HCT116 (cell line): ENCODE measurements at regions not wholly inside any gene's neighbourhood (a gene's known extent, or its start where the extent isn't known, plus 50 kb on each side); places are given as distances from the start of the nearest gene placed in this dataset.

Experiments
- ATAC-seq: fragments of 200-7000 bp; cut with Tn5 transposase; 2 replicates; pipeline ENCODE4 v1.9.1; 2020; ENCODE audit warnings: mild to moderate bottlenecking, moderate library complexity
- BruUV-seq: library from RNA; stranded (reverse); fragments of 400-500 nt; replicated peaks from 2 replicates; lab custom pipeline; 2021; lab: Mats Ljungman, UMichigan
- CTCF ChIA-PET: fragments of 300-600 bp; sonication (Branson Sonifier 250); formaldehyde crosslinking; loops from one replicate; lab custom pipeline; 2021; ENCODE audit warnings: antibody characterized with exemption; lab: Charles Lee
- POLR2A ChIA-PET: fragments of 300-600, 350-600 bp; sonication (Branson Sonifier 250); formaldehyde crosslinking; loops from one replicate; lab custom pipeline; 2021; ENCODE audit warnings: antibody characterized with exemption; lab: Charles Lee
- RAD21 ChIA-PET, 2 experiments: fragments of 300-600 bp; sonication (Branson Sonifier 250); formaldehyde crosslinking; loops; one replicate each; lab custom pipeline; 2023; ENCODE audit warnings: low total read pairs in 2 of 2; ENCODE audit not compliant: uncharacterized antibody in 2 of 2, unreplicated experiment in 2 of 2, low non-redundant PET in 1 of 2; lab: Charles Lee
- DNase-seq: peaks from one replicate; pipeline ENCODE4 v3.0.0-alpha.2; 2010; ENCODE audit warnings: low read depth, low spot score
- H2AFZ ChIP-seq: fragments of 200-600 bp; shearing (Covaris generic), sonication (generic); 2 replicates; pipeline ENCODE4 v1.6.1; 2017; ENCODE audit warnings: low read depth, mixed run types, mixed read lengths, antibody characterized with exemption, low read length; ENCODE audit not compliant: poor library complexity, severe bottlenecking
- H3K27ac ChIP-seq: 2 replicates; pipeline ENCODE4 v1.5.1; 2012; ENCODE audit warnings: low read depth, low read length
- H3K27me3 ChIP-seq: fragments of 200-600 bp; sonication (generic); 2 replicates; pipeline ENCODE4 v1.6.1; 2016; ENCODE audit warnings: mixed run types, low read length, mixed read lengths; ENCODE audit not compliant: insufficient read depth
- H3K36me3 ChIP-seq, 2 experiments: fragments of 200-500 bp in 1 of 2; fragments of 200-600 bp in 1 of 2; sonication (Bioruptor generic) in 1 of 2; sonication (generic) in 1 of 2; 2 replicates each; pipeline versions ENCODE4 v1.5.1 to v1.6.1; 2014 to 2016; ENCODE audit warnings: low read length in 2 of 2, inconsistent platforms in 1 of 2, mixed read lengths in 1 of 2, mixed run types in 1 of 2; ENCODE audit not compliant: insufficient read depth in 2 of 2, control insufficient read depth in 1 of 2
- H3K4me1 ChIP-seq, 2 experiments: fragments of 200-600 bp in 1 of 2; sonication (generic) in 1 of 2; 2 replicates each; pipeline versions ENCODE4 v1.5.1 to v1.6.1; 2012 to 2017; ENCODE audit warnings: low read length in 2 of 2, inconsistent platforms in 1 of 2, mild to moderate bottlenecking in 1 of 2, mixed read lengths in 1 of 2, mixed run types in 1 of 2, moderate library complexity in 1 of 2; ENCODE audit not compliant: insufficient read depth in 2 of 2, control insufficient read depth in 1 of 2
- H3K4me2 ChIP-seq: fragments of 200-600 bp; sonication (generic); 2 replicates; pipeline ENCODE4 v1.6.1; 2017; ENCODE audit warnings: mixed run types, low read length, mixed read lengths
- H3K4me3 ChIP-seq, 2 experiments: fragments of 200-600 bp in 1 of 2; sonication (generic) in 1 of 2; replicated peaks in 1 of 2; 2 replicates each; pipeline ENCODE4 v1.5.1; 2011 to 2016; ENCODE audit warnings: low read length in 2 of 2, control low read depth in 1 of 2, low read depth in 1 of 2, mild to moderate bottlenecking in 1 of 2, mixed read lengths in 1 of 2, mixed run types in 1 of 2
- H3K79me2 ChIP-seq: fragments of 200-600 bp; sonication (generic); 2 replicates; pipeline ENCODE4 v1.6.1; 2017; ENCODE audit warnings: mild to moderate bottlenecking, mixed run types, low read length, moderate library complexity, mixed read lengths; ENCODE audit not compliant: insufficient read depth
- H3K9ac ChIP-seq: fragments of 200-600 bp; sonication (generic); 2 replicates; pipeline ENCODE4 v1.6.1; 2016; ENCODE audit warnings: low read length, mixed read lengths
- H3K9me2 ChIP-seq: fragments of 200-600 bp; sonication (generic), shearing (Covaris generic); 2 replicates; pipeline ENCODE4 v1.6.1; 2017; ENCODE audit warnings: mixed run types, mild to moderate bottlenecking, moderate library complexity; ENCODE audit not compliant: insufficient read depth
- H3K9me3 ChIP-seq, 2 experiments: fragments of 200-500 bp in 1 of 2; fragments of 200-600 bp in 1 of 2; sonication (Bioruptor generic) in 1 of 2; sonication (generic) in 1 of 2; 2 replicates each; pipeline ENCODE4 v1.6.1; 2014 to 2017; ENCODE audit warnings: low read length in 2 of 2, mixed read lengths in 2 of 2, inconsistent platforms in 1 of 2, low read depth in 1 of 2, mild to moderate bottlenecking in 1 of 2, mixed run types in 1 of 2, moderate library complexity in 1 of 2; ENCODE audit not compliant: control insufficient read depth in 1 of 2, insufficient read depth in 1 of 2
- H4K20me1 ChIP-seq: fragments of 200-600 bp; sonication (generic), shearing (Covaris generic); 2 replicates; pipeline ENCODE4 v1.6.1; 2017; ENCODE audit warnings: mixed run types, mild to moderate bottlenecking, moderate library complexity; ENCODE audit not compliant: insufficient read depth
- ATF3 ChIP-seq: IDR thresholded peaks from 2 replicates; pipeline ENCODE4 v1.6.1; 2012
- CBX3 ChIP-seq: IDR thresholded peaks from 2 replicates; pipeline ENCODE4 v1.6.1; 2012; ENCODE audit warnings: low read depth
- EGR1 ChIP-seq: IDR thresholded peaks from 2 replicates; pipeline ENCODE4 v1.6.1; 2012; ENCODE audit warnings: low read depth
- EZH2 ChIP-seq: fragments of 200-600 bp; sonication (generic); IDR thresholded peaks from 2 replicates; pipeline ENCODE4 v1.6.1; 2017; ENCODE audit warnings: antibody characterized with exemption, mixed run types
- EZH2phosphoT487 ChIP-seq: fragments of 200-600 bp; IDR thresholded peaks from 2 replicates; pipeline ENCODE4 v1.6.1; 2018; ENCODE audit warnings: antibody characterized with exemption, borderline replicate concordance
- FOSL1 ChIP-seq: IDR thresholded peaks from 2 replicates; pipeline ENCODE4 v1.6.1; 2012; ENCODE audit warnings: low read depth
- MAX ChIP-seq: IDR thresholded peaks from 2 replicates; pipeline ENCODE4 v1.6.1; 2012
- POLR2A ChIP-seq: IDR thresholded peaks from 2 replicates; pipeline ENCODE4 v1.7.0; 2011; ENCODE audit warnings: borderline replicate concordance; ENCODE audit not compliant: insufficient read depth, insufficient read length; ENCODE audit errors: extremely low read depth
- POLR2AphosphoS5 ChIP-seq: IDR thresholded peaks from 2 replicates; pipeline ENCODE4 v1.6.1; 2011; ENCODE audit warnings: mild to moderate bottlenecking, low read depth, low read length, moderate library complexity
- RAD21 ChIP-seq: IDR thresholded peaks from 2 replicates; pipeline ENCODE4 v1.6.1; 2012; ENCODE audit warnings: low read depth, mild to moderate bottlenecking
- SIN3A ChIP-seq: IDR thresholded peaks from 2 replicates; pipeline ENCODE4 v1.6.1; 2012; ENCODE audit warnings: low read depth
- SRF ChIP-seq: IDR thresholded peaks from 2 replicates; pipeline ENCODE4 v1.6.1; 2012; ENCODE audit warnings: low read depth
- ZBTB33 ChIP-seq: IDR thresholded peaks from 2 replicates; pipeline ENCODE4 v1.6.1; 2011; ENCODE audit warnings: mild to moderate bottlenecking, low read length, moderate library complexity; ENCODE audit not compliant: insufficient replicate concordance; ENCODE audit errors: extremely low read depth
- intact Hi-C: fragments of 100-400 bp; cut with micrococcal nuclease; formaldehyde crosslinking; loops from 2 replicates; pipeline ENCODE4 v1.10.0; 2022

GRCh38 chr10:37681617-37681999, 175.8 kb downstream of the ZNF248 start:
- Histone ChIP-seq H2AFZ (no peak overlapping the region), H3K4me1 (no peaks in the 10 kb centered on the region), H3K4me3 (no peak overlapping the region), H3K36me3 (no peaks in the 10 kb centered on the region), H4K20me1 (no peaks in the 10 kb centered on the region), H3K9me2 (no peaks in the 10 kb centered on the region), H3K79me2 (no peaks in the 10 kb centered on the region), H3K9ac (no peak overlapping the region), H3K9me3 (no peaks in the 10 kb centered on the region; a peak in 1 of 4 replicates), H3K4me2 (no peak overlapping the region), H3K27ac (no peak overlapping the region), H3K27me3 (no peaks in the 10 kb centered on the region)
- no peak for TF ChIP-seq SIN3A
- no peak for TF ChIP-seq EGR1
- TF ChIP-seq POLR2AphosphoS5: no peak
- TF ChIP-seq ZBTB33: no peak
- TF ChIP-seq MAX: no peak
- TF ChIP-seq CBX3: no peak
- no peak for TF ChIP-seq FOSL1
- no peak for TF ChIP-seq ATF3
- TF ChIP-seq SRF: no peak
- no peak for TF ChIP-seq EZH2
- no peak for TF ChIP-seq EZH2phosphoT487
- TF ChIP-seq RAD21: no peak
- TF ChIP-seq POLR2A: no peak
- ChIA-PET POLR2A (no interaction called here), CTCF (no interaction called here), RAD21 (no interaction called here)
- ATAC-seq (no peak), DNase-seq (no peak)
- BruUV-seq: no TSS peak
- intact Hi-C loops: no loop called here
